Loucy (cell line): ENCODE measurements at regions not wholly inside any gene's neighbourhood (a gene's known extent, or its start where the extent isn't known, plus 50 kb on each side); places are given as distances from the start of the nearest gene placed in this dataset.

Experiments
- H2AFZ ChIP-seq: fragments of 200-600 bp; sonication (generic); 2 replicates; pipeline ENCODE4 v1.6.0; 2016; ENCODE audit warnings: antibody characterized with exemption, mild to moderate bottlenecking, low read length, moderate library complexity
- H3F3A ChIP-seq: fragments of 200-600 bp; 2 replicates; pipeline ENCODE4 v1.6.0; 2016; ENCODE audit warnings: antibody characterized with exemption, low read depth, mild to moderate bottlenecking
- H3K27me3 ChIP-seq: fragments of 200-600 bp; sonication (generic); 2 replicates; pipeline ENCODE4 v1.6.1; 2014; ENCODE audit warnings: low read length, mild to moderate bottlenecking; ENCODE audit not compliant: insufficient read depth, poor library complexity, severe bottlenecking
- H3K36me3 ChIP-seq: fragments of 200-600 bp; sonication (generic); 2 replicates; pipeline ENCODE4 v1.6.1; 2016; ENCODE audit warnings: low read length; ENCODE audit not compliant: insufficient read depth
- H3K4me1 ChIP-seq: fragments of 200-600 bp; sonication (generic); 2 replicates; pipeline ENCODE4 v1.5.1; 2014; ENCODE audit warnings: low read length, mild to moderate bottlenecking; ENCODE audit not compliant: insufficient read depth, poor library complexity, severe bottlenecking
- H3K4me2 ChIP-seq: fragments of 200-600 bp; sonication (generic); 2 replicates; pipeline ENCODE4 v1.6.0; 2014; ENCODE audit warnings: antibody characterized with exemption, low read length, low read depth, mild to moderate bottlenecking; ENCODE audit not compliant: poor library complexity, severe bottlenecking
- H3K4me3 ChIP-seq: fragments of 200-600 bp; sonication (generic); 2 replicates; pipeline ENCODE4 v1.5.1; 2014; ENCODE audit warnings: low read length, mild to moderate bottlenecking, mixed read lengths; ENCODE audit not compliant: poor library complexity, severe bottlenecking
- H3K79me2 ChIP-seq: fragments of 200-600 bp; sonication (generic); 2 replicates; pipeline ENCODE4 v1.6.1; 2014; ENCODE audit warnings: low read length; ENCODE audit not compliant: insufficient read depth
- H3K9ac ChIP-seq: fragments of 200-600 bp; sonication (generic); 2 replicates; pipeline ENCODE4 v1.6.0; 2014; ENCODE audit warnings: mild to moderate bottlenecking, low read depth, low read length, moderate library complexity; ENCODE audit not compliant: poor library complexity, severe bottlenecking
- H3K9me2 ChIP-seq: fragments of 200-600 bp; sonication (generic); replicated peaks from 2 replicates; pipeline ENCODE4 v1.6.1; 2016; ENCODE audit warnings: low read depth, low read length, mixed read lengths
- H3K9me3 ChIP-seq: fragments of 200-600 bp; sonication (generic); 2 replicates; pipeline ENCODE4 v1.6.1; 2014; ENCODE audit warnings: mild to moderate bottlenecking, antibody characterized with exemption, low read length, low read depth; ENCODE audit not compliant: insufficient read depth
- H4K20me1 ChIP-seq: fragments of 200-600 bp; sonication (generic); 2 replicates; pipeline ENCODE4 v1.6.0; 2014; ENCODE audit warnings: antibody characterized with exemption, low read length, mild to moderate bottlenecking; ENCODE audit not compliant: insufficient read depth, poor library complexity, severe bottlenecking
- EZH2phosphoT487 ChIP-seq: fragments of 200-600 bp; IDR thresholded peaks from 2 replicates; pipeline ENCODE4 v1.6.1; 2018; ENCODE audit warnings: antibody characterized with exemption, mild to moderate bottlenecking, moderate library complexity, borderline replicate concordance
- TF ChIP-seq, protein P1 (sequence below): fragments of 200-600 bp; sonication (generic); conservative IDR thresholded peaks from 2 replicates; pipeline ENCODE4 v1.5.1; 2014; ENCODE audit warnings: mild to moderate bottlenecking, antibody characterized with exemption, low read length

DNA sequence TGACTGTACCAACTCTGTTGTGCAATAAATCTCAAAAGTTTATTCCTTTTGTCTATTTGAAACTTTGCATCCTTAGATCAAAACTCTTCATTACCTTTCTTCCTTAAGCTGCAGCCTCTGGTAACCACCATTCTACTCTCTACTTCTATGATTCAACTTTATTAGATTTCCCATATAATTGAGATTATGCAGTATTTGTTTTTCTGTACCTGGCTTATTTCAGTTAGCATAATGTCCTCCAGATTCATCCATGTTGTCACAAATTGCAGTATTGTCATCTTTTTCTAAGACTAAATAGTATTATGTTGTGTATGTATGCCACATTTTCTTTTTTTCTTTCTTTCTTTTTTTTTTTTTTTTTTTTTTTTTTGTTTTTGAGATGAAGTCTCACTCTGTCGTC lies 1176.3 kb upstream of the TENM4 start:
- Histone ChIP-seq H2AFZ (no peak overlapping the region), H3K9me3 (no peaks in the 10 kb centered on the region), H3K9ac (no peak overlapping the region), H4K20me1 (no peaks in the 10 kb centered on the region), H3K4me3 (no peak overlapping the region), H3K4me2 (no peak overlapping the region), H3K9me2 (no peaks in the 10 kb centered on the region), H3F3A (no peaks in the 10 kb centered on the region), H3K79me2 (no peaks in the 10 kb centered on the region), H3K36me3 (no peaks in the 10 kb centered on the region), H3K27me3 (no peaks in the 10 kb centered on the region), H3K4me1 (no peaks in the 10 kb centered on the region)
- TF ChIP-seq EZH2phosphoT487 = no peak
- TF ChIP-seq, protein P1, sequence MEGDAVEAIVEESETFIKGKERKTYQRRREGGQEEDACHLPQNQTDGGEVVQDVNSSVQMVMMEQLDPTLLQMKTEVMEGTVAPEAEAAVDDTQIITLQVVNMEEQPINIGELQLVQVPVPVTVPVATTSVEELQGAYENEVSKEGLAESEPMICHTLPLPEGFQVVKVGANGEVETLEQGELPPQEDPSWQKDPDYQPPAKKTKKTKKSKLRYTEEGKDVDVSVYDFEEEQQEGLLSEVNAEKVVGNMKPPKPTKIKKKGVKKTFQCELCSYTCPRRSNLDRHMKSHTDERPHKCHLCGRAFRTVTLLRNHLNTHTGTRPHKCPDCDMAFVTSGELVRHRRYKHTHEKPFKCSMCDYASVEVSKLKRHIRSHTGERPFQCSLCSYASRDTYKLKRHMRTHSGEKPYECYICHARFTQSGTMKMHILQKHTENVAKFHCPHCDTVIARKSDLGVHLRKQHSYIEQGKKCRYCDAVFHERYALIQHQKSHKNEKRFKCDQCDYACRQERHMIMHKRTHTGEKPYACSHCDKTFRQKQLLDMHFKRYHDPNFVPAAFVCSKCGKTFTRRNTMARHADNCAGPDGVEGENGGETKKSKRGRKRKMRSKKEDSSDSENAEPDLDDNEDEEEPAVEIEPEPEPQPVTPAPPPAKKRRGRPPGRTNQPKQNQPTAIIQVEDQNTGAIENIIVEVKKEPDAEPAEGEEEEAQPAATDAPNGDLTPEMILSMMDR = no peak

DNA sequence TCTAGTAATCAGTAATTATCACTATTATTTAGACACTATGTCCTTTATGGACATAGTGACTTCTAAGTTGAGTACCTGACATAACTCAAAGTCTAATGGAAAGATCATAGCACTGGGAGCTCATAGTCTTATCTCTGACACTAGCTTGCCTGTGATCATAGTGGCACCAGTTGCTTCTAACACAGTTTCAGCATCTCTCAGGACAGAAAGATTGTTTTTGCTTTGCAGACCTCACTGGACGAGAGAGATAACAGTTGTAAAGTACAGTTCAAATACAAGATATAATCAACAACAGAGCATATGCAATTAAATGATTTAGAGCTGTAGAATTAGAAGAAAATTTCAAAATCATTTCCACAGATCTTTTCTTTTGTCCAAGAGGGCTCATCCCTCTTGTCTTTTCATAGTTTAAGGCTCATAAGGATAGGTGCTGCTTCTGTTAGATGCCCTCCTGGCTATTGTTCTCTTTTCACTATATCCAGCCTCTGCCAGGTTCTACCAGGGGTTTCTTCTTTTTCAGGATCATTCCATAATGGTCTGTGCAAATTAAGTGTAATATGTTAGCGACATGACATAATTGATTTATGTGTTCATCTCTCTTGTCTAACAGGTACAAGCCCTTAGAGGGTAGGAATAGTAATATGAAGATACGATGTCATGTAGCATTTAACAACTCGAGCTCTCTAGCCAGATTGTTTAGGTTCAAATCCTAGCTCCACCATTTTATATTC lies 1175.4 kb upstream of the TENM4 start:
- H3K4me1 ChIP-seq = no peaks in the 10 kb centered on the region
- H3K9ac ChIP-seq = no peak overlapping the region
- TF ChIP-seq, protein P1 = no peak
- no peak for TF ChIP-seq EZH2phosphoT487
- no peaks in the 10 kb centered on the region for H3K79me2 ChIP-seq
- H3K36me3 ChIP-seq = no peaks in the 10 kb centered on the region
- H3K27me3 ChIP-seq = no peaks in the 10 kb centered on the region
- H3F3A ChIP-seq = no peaks in the 10 kb centered on the region
- H3K4me2 ChIP-seq = no peak overlapping the region
- no peaks in the 10 kb centered on the region for H3K9me3 ChIP-seq
- H3K4me3 ChIP-seq = no peak overlapping the region
- no peaks in the 10 kb centered on the region for H3K9me2 ChIP-seq
- H4K20me1 ChIP-seq = no peaks in the 10 kb centered on the region
- H2AFZ ChIP-seq = no peak overlapping the region

DNA sequence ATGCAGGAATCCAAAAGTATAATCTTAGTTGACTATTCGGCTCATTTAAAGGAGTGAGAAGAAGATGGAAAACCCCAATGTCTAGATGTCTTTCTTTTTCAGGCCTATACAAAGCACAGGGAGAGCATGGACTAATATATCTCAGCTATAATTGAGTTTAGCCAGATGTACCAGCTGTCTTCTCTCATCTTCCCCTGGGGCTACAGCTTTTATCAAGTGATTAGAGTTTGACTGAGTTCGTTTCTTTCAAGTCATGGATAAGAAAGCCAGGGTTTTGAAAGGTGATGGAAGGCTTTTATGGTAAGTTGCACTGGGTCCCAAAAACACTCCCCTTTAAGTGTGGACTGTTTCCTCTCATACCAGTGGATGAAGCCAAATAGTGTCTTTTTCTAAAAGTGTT lies 1172.8 kb upstream of the TENM4 start:
- no peak overlapping the region for H3K4me2 ChIP-seq
- no peaks in the 10 kb centered on the region for H3K27me3 ChIP-seq
- H3K9me3 ChIP-seq = no peaks in the 10 kb centered on the region
- no peaks in the 10 kb centered on the region for H3K9me2 ChIP-seq
- no peak overlapping the region for H3K9ac ChIP-seq
- H3F3A ChIP-seq = no peaks in the 10 kb centered on the region
- no peaks in the 10 kb centered on the region for H4K20me1 ChIP-seq
- no peak overlapping the region for H2AFZ ChIP-seq
- H3K36me3 ChIP-seq = no peaks in the 10 kb centered on the region
- TF ChIP-seq, protein P1 = no peak
- no peak for TF ChIP-seq EZH2phosphoT487
- no peaks in the 10 kb centered on the region for H3K4me1 ChIP-seq
- no peaks in the 10 kb centered on the region for H3K79me2 ChIP-seq
- H3K4me3 ChIP-seq = no peak overlapping the region
